Daoy (cell line): ENCODE measurements at regions not wholly inside any gene's neighbourhood (a gene's known extent, or its start where the extent isn't known, plus 50 kb on each side); places are given as distances from the start of the nearest gene placed in this dataset.
A peak's percentile ranks its signal among the peaks of the same experiment; 100 is the strongest.

Experiments
- DNase-seq: peaks from one replicate; pipeline ENCODE4 v3.0.0-alpha.2; 2015; ENCODE audit warnings: low read depth

- no peak for DNase-seq
Measured at GRCh38 chr11:26777372-26777808, 55.5 kb upstream of the SLC5A12 start.

- peak; percentile 66 for DNase-seq
Measured at GRCh38 chr11:26778000-26778757, 56.3 kb upstream of the SLC5A12 start.

- DNase-seq: no peak
Measured at GRCh38 chr11:26779074-26779865, 57.4 kb upstream of the SLC5A12 start.

- no peak for DNase-seq
Measured at GRCh38 chr11:26780376-26781085, 58.7 kb upstream of the SLC5A12 start.

- DNase-seq: no peak
Measured at GRCh38 chr11:26782220-26782965, 60.5 kb upstream of the SLC5A12 start.

- DNase-seq: no peak
Measured at GRCh38 chr11:26783997-26784396, 62.1 kb upstream of the SLC5A12 start.

- no peak for DNase-seq
Measured at GRCh38 chr11:26790738-26791137, 68.9 kb upstream of the SLC5A12 start.

GRCh38 chr11:26792941-26793340 lies 71.1 kb upstream of the SLC5A12 start:
- DNase-seq: no peak

- no peak for DNase-seq
Measured at GRCh38 chr11:26793487-26793886, 71.6 kb upstream of the SLC5A12 start.

GRCh38 chr11:26801601-26802000 lies 79.7 kb upstream of the SLC5A12 start:
- DNase-seq: no peak

GRCh38 chr11:26805001-26805400 lies 83.1 kb upstream of the SLC5A12 start:
- no peak for DNase-seq

GRCh38 chr11:26806219-26806618 lies 84.4 kb upstream of the SLC5A12 start:
- DNase-seq: no peak

- no peak for DNase-seq
Measured at GRCh38 chr11:26820739-26821138, 98.9 kb upstream of the SLC5A12 start.

- DNase-seq: no peak
Measured at GRCh38 chr11:26823963-26824362, 102.1 kb upstream of the SLC5A12 start.

- no peak for DNase-seq
Measured at GRCh38 chr11:26827567-26828081, 105.8 kb upstream of the SLC5A12 start.

- DNase-seq: no peak
Measured at GRCh38 chr11:26828288-26828687, 106.4 kb upstream of the SLC5A12 start.

- no peak for DNase-seq
Measured at GRCh38 chr11:26830218-26830617, 108.4 kb upstream of the SLC5A12 start.

- no peak for DNase-seq
Measured at GRCh38 chr11:26830757-26831156, 108.9 kb upstream of the SLC5A12 start.

GRCh38 chr11:26834601-26835000 lies 112.7 kb upstream of the SLC5A12 start:
- no peak for DNase-seq

- DNase-seq: no peak
Measured at GRCh38 chr11:26835611-26836010, 113.8 kb upstream of the SLC5A12 start.

- no peak for DNase-seq
Measured at GRCh38 chr11:26837154-26837553, 115.3 kb upstream of the SLC5A12 start.
